Activated CD8-positive, alpha-beta memory T cell treated with anti-CD3 and anti-CD28 coated beads for 36 hours (primary cell): ENCODE measurements at regions not wholly inside any gene's neighbourhood (a gene's known extent, or its start where the extent isn't known, plus 50 kb on each side); places are given as distances from the start of the nearest gene placed in this dataset.
"Not testable (repeated sequence)": the region's sequence is repeated elsewhere in the genome, so short reads cannot be mapped to it uniquely, and the experiment has no call there.

Experiments used
- CTCF ChIA-PET: fragments of 350-600 bp; sonication (Branson Sonifier 250); formaldehyde crosslinking; loops from one replicate; lab custom pipeline; 2021; ENCODE audit warnings: antibody characterized with exemption; lab: Charles Lee
- POLR2A ChIA-PET: fragments of 350-600 bp; sonication (Branson Sonifier 250); formaldehyde crosslinking; loops from one replicate; lab custom pipeline; 2021; ENCODE audit warnings: antibody characterized with exemption; lab: Charles Lee

DNA sequence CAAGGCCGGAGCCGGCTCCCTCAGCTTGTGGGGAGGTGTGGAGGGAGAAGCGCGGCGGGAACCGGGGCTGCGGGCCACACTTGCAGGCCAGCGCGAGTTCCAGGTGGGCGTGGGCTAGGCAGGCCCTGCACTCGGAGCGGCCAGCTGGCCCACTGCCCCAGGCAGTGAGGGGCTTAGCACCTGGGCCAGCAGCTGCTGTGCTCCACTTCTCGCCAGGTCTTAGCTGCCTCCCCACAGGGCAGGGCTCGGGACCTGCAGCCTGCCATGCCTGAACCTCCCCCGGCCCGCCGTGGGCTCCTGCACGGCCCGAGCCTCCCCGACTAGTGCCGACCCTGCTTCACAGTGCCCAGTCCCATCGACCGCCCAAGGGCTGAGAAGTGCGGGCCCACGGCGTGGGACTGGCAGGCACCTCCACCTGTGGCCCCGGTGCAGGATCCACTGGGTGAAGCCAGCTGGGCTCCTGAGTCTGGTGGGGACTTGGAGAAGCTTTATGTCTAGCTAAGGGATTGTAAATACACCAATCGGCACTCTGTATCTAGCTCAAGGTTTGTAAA lies 131.8 kb downstream of the KDR start:
- CTCF ChIA-PET, POLR2A ChIA-PET: not testable (repeated sequence)

DNA sequence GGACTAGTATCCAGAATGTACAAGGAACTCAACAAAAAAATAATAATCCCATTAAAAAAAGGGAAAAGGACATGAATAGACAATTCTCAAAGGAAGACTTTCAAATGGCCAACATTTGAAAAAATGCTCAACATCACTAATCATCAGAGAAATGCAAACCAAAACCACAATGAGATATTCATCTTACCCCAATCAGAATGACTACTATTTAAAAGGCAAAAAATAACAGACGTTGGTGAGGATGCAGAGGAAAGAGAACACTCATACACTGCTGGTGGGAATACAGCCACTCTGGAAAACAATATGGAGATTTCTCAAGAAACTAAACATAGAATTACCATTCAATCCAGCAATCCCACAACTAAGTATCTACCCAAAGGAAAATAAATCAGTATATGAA lies 133.1 kb downstream of the KDR start:
- ChIA-PET CTCF (no interaction called here), POLR2A (no interaction called here)

DNA sequence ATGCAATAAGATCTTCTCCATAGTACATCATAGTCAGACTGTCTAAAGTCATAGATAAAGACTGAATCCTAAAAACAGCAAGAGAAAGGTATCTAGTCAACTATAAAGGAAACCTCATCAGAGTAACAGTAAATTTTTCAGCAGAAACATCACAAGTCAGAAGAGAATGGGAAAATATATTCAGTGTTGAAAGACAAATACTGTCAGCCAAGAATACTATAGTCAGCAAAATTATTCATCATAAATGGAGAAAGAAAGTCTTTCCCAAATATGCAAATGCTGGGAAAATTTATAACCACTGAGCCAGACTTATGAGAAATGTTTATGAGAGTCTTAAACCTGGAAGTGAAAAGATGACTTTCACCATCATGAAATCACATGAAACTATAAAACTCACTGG lies 136.7 kb downstream of the KDR start:
- ChIA-PET POLR2A (no interaction called here), CTCF (no interaction called here)

DNA sequence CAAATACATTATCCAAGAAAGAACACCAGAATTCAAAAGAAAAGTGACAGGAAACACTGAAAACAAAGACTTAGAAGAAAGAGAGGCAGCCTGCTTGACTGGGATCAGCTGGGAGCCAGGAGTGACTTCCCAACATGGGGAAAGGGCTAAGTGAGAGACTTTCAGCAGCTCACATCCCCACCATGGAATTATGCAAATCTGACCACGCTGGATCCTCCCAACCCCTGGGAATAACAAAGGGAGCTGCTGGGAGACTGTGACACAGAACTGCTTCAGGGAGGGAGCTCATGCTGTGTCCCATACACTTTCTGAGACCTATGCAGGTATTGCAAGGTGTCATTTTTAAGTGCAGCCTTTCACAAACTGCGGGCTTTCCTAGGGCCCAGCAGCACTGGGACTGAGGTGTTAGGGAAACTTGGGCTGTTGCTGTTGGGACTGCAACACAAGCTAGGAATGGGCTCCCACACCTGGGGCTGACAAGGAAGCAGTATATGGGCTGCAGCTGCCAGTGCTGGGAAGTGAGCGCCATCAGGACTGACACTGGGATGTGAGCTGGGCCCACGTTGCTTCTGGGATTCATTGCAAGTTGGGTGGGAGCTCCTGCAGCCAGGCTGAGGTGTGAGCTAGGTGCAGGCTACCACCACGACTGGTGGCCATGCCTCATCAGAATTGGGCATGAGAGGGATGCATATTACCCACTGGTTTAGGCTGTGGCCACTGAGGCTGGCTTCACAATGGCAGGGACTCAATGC lies 139.1 kb downstream of the KDR start:
- POLR2A ChIA-PET: no interaction called here

DNA sequence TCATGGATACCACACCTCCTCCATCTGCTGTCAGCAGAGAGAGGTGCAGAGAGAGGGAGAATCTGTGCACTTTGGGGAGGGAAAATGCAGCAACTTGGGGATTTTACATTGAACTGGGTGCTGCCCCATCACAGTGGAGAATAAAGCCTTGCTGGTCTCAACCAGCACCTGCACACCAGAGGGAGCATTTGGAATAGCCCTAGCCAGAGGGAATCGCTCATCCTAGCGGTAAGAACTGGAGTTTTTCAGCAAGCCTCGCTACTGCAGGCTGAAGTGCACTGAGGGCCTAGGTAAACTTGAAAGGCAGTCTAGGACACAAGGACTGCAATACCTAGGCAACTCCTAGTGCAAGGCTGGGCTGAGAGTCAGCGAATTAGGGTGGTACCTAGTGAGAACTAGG lies 148.7 kb downstream of the KDR start:
- POLR2A ChIA-PET: no interaction called here
- CTCF ChIA-PET: no interaction called here

More for the DNA sequence above, 139.1 kb downstream of the KDR start:
- CTCF ChIA-PET: no interaction called here

DNA sequence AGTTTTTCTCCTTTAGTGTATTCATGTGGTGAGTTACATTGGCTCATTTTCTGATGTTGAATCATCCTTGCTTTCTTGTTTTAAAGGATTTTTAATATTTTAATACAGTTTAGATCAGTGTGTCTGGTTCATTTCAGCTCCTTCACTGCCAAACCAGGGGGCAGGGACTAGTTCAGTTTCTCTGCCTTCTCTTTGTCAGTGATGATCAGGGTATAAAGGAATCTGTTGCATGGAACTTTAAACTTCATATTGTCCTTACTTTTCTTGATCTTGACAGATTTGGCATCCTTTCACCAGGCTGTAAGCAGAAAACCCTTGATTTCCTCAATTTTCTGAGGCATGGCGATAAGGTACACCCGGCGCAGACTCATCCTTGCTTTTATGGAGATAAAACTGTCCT lies 149.4 kb downstream of the KDR start:
- CTCF ChIA-PET: no interaction called here
- POLR2A ChIA-PET: no interaction called here

DNA sequence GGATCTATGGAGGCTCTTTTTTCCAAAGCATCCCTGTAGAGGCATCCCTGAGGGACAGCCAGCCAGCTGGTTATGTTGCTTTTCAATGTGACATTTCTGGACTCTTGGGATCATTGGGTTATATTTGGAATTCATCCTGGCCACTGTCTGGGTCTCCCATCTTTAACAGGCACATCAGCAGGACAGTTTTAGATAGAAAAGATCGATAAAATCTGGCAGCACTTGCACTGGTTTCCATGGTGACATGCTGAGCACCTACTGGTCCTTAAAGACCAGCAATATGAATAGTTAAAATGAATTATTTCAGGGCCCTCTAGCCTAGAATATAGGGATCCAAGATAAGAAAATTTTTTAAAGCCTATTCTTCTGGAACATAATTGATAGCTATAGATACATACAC lies 151.6 kb downstream of the KDR start:
- ChIA-PET POLR2A (no interaction called here), CTCF (no interaction called here)

DNA sequence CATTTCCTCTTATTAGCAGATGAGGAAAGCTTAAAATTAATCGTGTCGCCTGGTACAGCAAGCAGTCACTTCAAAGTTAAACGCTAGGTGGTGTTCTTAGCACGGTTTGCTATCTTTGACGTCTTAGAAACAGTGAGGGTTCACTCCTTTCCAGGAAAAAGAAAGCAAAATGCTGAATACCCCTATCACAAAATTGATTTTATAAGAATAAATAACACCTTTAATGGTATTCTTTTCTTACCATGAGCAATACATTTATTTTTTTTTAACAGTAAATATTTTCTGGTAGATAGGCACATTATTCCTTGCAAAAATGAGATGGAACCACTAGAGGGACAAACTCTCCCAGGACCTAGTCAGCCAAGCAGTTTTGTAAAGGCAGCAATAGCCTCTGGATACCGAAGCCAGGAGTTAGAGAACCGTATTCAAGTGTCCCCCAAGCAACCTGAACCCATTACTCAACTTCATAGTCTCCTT lies 153.9 kb downstream of the KDR start:
- POLR2A ChIA-PET: no interaction called here
- CTCF ChIA-PET: no interaction called here

DNA sequence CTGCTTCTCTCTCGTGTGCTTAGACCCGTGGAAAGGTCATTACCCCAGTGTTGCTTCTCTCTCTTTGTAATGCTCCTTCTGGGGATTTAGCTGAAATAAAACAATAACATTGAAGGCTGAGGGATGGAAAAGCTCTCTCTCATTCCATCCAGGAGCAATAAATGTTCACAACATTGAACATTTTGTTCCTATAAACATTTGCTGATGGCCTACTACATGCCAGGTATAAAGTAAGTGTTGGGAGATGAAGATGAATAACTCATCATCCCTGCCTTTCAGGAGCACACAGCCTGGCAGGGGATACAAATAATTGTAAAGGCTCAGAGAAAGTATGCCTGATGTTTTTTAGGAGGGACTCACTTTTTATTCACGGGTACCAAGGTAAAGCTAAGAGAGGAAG lies 158.1 kb downstream of the KDR start:
- ChIA-PET POLR2A (no interaction called here), CTCF (no interaction called here)

DNA sequence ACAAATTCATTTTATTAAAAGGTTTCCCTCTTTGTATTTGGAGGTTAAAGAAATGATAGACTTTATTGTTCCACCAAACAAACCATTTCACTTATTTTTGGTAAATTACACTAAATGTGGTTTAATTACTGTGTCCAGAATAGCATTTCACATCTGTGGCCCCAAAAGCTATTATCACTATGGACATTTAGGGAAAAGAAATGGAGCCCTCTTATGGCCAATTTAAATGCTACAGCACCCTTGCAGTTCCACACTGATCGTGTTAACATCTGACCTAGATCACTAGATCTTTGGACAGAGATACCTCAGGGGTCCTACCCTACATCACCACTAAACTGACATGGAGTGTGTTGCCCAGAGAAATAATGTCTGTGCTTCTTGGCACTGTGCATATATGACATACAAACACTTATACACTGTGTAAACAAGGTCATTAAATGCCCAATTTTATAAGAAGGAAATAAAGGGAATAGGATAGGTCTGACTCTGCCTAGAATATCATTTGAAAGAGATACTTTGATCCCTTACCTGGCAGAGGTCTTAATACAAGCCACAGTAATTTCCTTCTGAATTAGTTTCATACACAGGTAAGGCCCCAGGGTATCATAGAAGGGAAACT lies 163.9 kb downstream of the KDR start:
- CTCF ChIA-PET: no interaction called here
- POLR2A ChIA-PET: no interaction called here

DNA sequence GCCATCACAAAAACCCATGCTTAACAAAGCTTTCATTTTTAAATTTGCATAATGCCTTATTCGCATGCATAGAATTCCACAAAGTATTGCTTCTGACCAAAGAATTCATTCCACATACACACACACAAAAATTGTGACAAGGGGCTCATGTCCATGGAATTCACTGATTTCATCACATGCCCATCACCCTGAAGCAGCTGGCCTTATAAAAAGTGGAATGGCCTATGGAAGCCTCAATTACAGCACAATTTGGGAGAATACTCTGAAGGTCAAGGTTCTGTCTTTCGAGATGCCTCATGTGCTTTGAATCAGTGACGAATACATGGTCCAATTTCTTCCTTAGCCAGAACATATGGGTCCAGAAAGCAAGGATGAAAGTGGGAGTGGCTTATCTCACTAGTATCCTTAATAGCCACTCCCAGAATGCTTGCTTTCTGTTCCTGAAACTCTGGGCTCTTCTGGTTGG lies 165.7 kb downstream of the KDR start:
- CTCF ChIA-PET: no interaction called here
- POLR2A ChIA-PET: no interaction called here

DNA sequence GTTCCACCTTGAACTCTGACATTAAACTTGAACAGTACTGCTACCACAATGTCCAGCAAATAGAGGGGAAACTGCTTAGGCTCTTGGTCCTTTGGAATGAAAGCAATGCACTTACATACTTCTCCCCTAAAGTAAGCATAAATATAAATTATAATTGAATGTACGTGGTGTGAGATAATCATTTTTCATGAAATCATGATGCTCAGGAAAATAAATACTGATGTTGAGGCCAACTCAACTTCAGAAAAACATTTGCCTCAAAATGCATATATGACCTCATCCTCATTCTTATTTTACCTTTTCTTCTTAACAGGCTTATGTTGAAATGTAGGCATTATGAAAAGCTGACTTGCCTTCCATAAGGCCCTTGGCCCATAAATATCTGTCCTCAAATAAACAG lies 166.3 kb downstream of the KDR start:
- POLR2A ChIA-PET: no interaction called here
- CTCF ChIA-PET: no interaction called here

DNA sequence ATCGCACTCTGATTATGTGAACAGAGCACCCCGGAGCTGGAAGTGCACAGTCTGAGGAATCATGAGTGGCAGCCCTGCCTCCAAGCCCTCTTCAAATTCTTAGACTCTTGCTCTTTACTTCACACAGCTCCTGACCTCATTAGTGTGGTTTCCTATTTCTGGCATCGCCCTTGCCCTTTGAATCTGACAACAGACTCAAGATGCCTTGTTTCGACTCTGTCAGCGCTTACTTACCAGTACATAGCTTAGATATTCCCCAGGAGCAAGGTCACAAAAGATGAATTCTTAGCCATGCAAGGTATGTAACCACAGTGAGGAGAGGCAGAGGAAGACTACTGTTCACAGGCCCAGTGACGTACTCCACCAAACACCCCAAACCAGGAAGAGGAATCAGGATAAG lies 167.2 kb downstream of the KDR start:
- CTCF ChIA-PET: no interaction called here
- POLR2A ChIA-PET: no interaction called here

DNA sequence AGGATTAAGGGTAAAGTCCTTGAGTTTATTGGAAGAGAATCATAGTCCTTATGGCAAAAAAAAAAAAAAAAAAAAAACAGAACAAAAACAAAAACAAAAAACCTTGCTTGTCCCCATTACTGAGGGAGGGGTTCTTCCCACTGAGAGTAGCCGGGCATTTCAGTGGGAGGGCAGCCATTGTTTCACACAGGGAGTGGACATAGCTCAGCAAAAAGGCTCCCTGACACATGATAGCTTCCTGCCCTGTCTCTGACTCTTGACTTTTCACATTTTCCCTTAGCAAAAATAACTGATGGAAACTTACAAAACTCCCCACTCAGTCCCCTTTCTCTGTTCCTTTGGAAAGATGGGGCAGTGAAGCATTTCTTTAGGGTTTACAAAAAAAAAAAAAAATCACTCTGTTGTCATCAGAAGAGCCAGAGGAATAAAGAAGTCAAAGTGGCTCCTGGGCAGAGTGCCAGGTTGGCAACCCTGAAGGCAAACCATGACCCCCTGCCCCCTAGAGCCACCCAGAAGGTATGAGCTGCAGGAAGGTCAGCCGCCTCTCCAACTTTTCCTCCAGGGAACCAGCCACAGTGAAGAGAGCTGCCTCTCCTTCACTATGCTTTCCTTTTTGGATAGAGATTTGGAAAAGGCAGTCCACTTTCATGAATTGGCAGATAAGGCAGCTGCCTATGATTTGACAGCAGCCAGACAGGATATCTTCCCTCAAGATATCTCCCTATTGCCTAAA lies 170.6 kb downstream of the KDR start:
- POLR2A ChIA-PET: no interaction called here
- CTCF ChIA-PET: no interaction called here

DNA sequence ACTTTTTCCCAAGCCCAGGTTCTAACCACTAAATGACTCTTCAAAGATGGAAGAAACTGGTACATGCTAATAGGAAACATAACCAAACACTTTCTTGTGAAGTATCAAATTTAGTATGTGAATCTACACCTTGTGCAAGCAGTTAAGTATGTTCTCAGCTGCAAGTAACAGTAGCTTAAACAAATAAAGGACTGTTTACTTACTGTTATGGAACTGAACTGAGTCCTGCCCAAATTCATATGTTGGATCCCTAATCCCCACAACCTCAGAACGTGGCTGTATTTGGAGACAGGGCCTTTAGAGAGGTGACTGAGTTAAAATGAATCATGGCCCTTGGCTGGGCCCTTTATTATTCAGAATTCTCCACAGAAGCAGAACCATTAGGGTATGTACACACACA lies 178.7 kb downstream of the KDR start:
- ChIA-PET CTCF (no interaction called here), POLR2A (no interaction called here)

DNA sequence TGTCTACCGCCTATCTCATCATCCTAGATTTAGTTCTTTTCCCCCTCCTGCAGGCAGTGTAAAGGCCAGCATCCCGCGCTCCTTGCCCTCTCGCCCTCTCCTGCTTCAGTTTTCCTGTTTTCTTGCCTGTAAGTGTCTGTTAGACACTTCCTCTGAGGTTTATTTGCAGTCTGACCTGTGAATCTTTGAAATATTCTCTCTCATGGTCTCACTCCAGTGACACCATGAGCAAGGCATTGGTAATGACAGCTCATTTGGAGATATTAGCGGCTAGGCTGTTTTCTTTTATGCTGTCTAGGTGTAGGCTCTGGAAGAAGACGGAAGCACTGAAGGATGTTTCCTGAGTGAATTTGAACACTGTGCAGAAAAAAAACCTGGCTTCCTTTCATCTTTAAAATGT lies 179.6 kb downstream of the KDR start:
- POLR2A ChIA-PET: no interaction called here
- CTCF ChIA-PET: no interaction called here

DNA sequence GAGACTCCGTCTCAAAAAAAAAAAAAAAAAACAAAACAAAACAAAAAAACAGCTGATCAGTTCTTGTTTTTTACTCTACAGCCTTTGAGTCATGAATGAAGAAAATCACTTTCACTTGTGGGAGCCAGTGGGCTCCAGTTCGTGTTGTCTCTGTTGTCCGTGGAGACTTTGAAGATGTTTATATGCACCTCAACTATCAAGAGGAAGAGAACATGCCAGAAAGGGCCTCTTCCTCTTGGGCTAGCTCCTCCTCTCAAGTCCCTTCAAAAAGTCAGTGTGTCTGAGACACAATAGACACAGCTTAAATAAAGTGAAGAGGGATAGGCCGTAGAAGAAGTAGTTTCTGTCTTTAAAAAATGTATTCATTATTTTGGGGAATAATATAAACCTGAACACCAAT lies 182.7 kb downstream of the KDR start:
- POLR2A ChIA-PET: no interaction called here

DNA sequence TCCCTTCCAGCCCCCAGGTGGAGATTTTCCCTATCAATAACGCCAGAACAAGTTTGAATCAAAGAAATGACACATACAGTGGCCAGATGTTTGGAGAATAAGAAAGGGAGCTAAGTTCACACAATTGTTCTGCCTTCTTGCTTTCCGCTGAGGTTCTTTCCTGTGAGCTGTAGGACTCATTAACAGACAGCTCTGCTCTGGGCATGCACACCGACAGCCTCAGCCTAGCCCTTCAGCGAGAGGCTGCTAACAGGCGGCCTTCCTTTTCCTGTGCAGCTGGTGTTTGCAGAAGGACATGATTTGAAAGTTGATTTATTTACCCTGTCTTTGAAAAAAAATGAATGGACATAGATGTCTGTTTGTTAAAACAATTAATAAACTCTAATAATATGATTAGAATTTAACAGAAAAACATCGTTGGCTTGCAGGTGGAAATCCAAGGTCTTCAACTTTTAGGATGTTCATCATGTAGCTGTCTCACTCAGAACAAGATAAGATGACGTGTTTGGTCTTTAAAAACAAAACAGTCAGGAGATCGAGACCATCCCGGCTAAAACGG lies 183.3 kb downstream of the KDR start:
- POLR2A ChIA-PET: no interaction called here
- CTCF ChIA-PET: no interaction called here

More for the DNA sequence above, 182.7 kb downstream of the KDR start:
- CTCF ChIA-PET: no interaction called here

DNA sequence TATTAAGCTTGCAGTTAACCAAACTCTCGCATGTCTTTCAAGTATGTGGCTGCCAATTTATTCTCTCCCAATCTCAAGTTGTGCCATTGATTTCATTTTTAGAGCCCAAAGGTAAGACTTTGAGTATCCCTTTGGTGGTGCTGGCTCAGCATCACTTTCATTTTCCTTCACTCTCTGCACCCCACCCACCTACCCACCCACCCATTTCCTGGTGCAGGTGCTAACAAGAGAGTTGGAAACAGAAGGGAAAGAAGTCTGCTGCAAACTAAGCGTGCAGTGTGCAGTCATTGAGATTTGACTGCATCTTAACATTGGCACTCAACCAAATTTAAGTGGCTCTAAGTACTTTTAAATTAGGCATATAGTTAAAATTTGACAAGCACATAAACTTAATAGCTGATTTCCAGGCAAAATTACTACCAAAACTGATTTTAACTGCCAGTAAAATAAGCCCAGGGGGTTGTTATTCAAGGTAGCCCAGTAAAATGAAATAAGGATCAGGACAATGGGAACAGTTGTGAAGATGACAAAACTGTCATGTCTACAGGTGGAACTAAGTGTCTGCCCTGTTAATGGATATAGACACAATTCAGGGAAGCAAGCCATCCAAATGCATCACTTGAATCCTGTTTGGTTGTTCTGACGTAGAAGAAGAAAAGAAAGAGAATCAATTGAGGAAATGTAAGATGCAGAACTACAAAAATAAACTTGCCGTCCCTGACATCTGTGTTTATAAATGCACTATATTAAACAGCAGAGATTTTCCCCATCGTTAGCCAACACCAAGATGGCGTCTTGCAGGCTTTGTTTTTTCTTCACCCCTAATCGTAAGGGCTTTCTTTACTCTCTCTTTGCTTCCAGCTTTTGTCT lies 184.2 kb downstream of the KDR start:
- ChIA-PET POLR2A (no interaction called here), CTCF (no interaction called here)
